Activated CD4-positive, alpha-beta T cell treated with anti-CD3 and anti-CD28 coated beads, Interleukin-2, amount 50 U/mL, for 4 hours (primary cell): ENCODE measurements at regions not wholly inside any gene's neighbourhood (a gene's known extent, or its start where the extent isn't known, plus 50 kb on each side); places are given as distances from the start of the nearest gene placed in this dataset.

Source experiments
- DNase-seq, 2 experiments: peaks; one replicate each; pipeline ENCODE4 v3.0.0-alpha.2; 2020

- no peak for DNase-seq
Measured at GRCh38 chr12:111074559-111074958, 154.2 kb upstream of the MYL2 start.

- DNase-seq, result no peak
Measured at GRCh38 chr12:111073370-111073769, 153.0 kb upstream of the MYL2 start.

GRCh38 chr12:111072299-111072698, 151.9 kb upstream of the MYL2 start:
- DNase-seq, result no peak

- DNase-seq, result no peak
Measured at GRCh38 chr12:111069886-111070285, 149.5 kb upstream of the MYL2 start.

- peak in 1 of 2 experiments; percentile 3 for DNase-seq
Measured at GRCh38 chr12:111068290-111068689, 147.9 kb upstream of the MYL2 start.

- DNase-seq, result no peak
Measured at GRCh38 chr12:111067498-111067897, 147.1 kb upstream of the MYL2 start.

- DNase-seq, result no peak
Measured at GRCh38 chr12:111066744-111067437, 146.5 kb upstream of the MYL2 start.

- DNase-seq, result no peak
Measured at GRCh38 chr12:111064982-111065381, 144.6 kb upstream of the MYL2 start.

GRCh38 chr12:111064154-111064553, 143.8 kb upstream of the MYL2 start:
- DNase-seq, result no peak

- DNase-seq, result no peak
Measured at GRCh38 chr12:111063295-111064026, 143.1 kb upstream of the MYL2 start.

- no peak for DNase-seq
Measured at GRCh38 chr12:111057701-111058425, 137.5 kb upstream of the MYL2 start.

- peak; percentile 34 to 46 for DNase-seq
Measured at GRCh38 chr12:111056618-111057521, 136.5 kb upstream of the MYL2 start.

- DNase-seq, result no peak
Measured at GRCh38 chr12:111055181-111055880, 135.0 kb upstream of the MYL2 start.

- DNase-seq, result no peak
Measured at GRCh38 chr12:111048991-111049390, 128.6 kb upstream of the MYL2 start.

- DNase-seq, result no peak
Measured at GRCh38 chr12:111046896-111047295, 126.5 kb upstream of the MYL2 start.

GRCh38 chr12:111045941-111046340, 125.6 kb upstream of the MYL2 start:
- no peak for DNase-seq

- no peak for DNase-seq
Measured at GRCh38 chr12:111041091-111041490, 120.7 kb upstream of the MYL2 start.

GRCh38 chr12:111040690-111041089, 120.3 kb upstream of the MYL2 start:
- DNase-seq, result no peak

GRCh38 chr12:111038941-111039340, 118.6 kb upstream of the MYL2 start:
- DNase-seq, result no peak

- DNase-seq, result no peak
Measured at GRCh38 chr12:111038077-111038476, 117.7 kb upstream of the MYL2 start.

GRCh38 chr12:111037047-111037446, 116.7 kb upstream of the MYL2 start:
- no peak for DNase-seq
